ENCODE measurements at regions not wholly inside any gene's neighbourhood (a gene's known extent, or its start where the extent isn't known, plus 50 kb on each side); places are given as distances from the start of the nearest gene placed in this dataset.

DNA sequence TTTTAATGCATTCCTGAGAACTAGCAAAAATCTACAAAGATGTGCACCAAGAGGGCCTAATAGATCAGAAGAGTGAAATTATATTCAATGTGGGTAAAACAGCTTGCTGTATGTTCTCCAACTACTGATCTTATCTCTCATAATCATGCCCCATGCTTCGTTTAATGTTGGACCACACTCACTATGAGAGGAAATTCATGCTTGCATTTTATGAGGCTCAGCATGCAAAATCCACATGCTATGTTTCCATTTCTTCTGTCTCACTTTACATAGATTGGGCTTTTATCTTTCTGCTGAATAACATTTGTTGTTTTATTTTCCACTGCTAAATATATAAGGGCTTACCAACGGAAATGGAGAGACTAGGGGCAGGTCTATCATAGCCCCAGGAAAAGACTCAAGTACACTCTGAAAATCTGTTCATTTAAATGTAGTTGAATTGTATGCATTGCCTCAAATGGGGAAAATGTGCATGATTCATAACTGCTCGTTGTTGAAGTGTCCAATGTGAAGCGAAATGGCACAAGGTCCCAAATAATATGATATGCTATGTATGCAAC is 474.2 kb downstream of the EFNA5 start:
- DNase-seq (ENCODE audit: low read depth), result no peak
- TF ChIP-seq CTCF (conservative IDR thresholded peaks at IDR 0.05; ENCODE audit: low read depth, low read length), result no peak
- H3K4me3 ChIP-seq (ENCODE audit: low read length), result no peak overlapping the region

DNA sequence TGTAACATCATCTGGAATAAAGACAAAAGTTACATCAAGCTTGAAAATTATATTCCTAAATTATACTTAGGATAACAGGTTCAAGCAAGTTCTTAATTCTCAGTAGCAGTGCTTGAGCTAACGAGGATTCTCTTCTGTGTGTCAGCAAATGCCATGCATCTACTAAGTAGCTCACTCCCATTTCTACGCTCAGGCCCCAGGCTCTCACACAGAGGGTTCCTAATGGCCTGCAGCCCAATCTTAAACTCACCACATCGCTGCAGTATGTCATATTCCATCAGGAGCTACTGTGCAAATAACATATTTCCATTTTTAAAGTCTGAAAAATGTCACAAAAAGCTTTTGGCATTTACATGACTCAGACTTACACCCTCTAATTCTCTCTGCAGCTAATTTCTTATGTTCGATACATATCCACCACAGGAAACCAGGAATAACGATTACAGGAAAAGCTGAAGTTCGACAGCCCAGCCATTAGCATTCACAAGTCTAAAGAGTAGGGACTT is 474.8 kb downstream of the EFNA5 start:
- H3K4me3 ChIP-seq (ENCODE audit: low read length), result no peak overlapping the region
- no peak for TF ChIP-seq CTCF (conservative IDR thresholded peaks at IDR 0.05; ENCODE audit: low read depth, low read length)
- no peak for DNase-seq (ENCODE audit: low read depth)

DNA sequence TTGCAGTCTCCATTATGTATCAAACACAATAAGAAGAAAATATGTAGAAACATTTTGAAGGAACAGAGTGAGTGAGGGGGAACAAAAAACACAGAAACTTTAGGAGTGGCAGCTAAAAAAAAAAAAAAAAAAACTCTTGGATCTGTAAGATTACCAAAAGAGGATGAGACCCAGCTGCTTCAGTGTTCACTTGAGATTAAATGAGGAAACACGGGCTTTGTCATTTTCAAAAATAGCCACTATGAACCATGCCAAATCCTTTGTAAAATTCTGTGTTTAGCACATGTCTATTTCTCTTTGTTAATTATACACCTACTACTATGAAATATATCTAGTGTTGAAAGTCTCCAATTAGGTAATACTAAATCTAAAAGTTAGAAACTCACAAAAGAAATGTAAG is 485.9 kb downstream of the EFNA5 start:
- no peak for DNase-seq (ENCODE audit: low read depth)
- H3K4me3 ChIP-seq (ENCODE audit: low read length), result no peak overlapping the region
- no peak for TF ChIP-seq CTCF (conservative IDR thresholded peaks at IDR 0.05; ENCODE audit: low read depth, low read length)

DNA sequence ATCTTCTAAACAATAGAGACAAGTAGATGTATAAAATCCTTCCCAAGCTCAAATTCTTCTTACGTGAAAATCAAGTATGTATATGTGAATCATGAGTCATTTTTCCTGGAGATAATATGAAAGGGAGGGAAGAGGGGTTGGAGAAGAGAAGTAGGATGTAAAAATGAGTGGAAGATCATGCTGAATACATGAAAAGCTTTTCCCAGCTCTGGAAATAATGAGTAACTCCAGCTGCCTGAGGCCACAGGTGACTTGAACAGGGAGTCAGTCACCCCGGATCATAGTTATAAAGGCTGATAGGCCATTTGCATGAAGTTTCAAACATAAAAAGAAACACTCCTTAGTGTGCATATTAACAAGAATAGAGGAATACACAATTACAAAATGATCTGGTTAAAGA is 486.7 kb downstream of the EFNA5 start:
- DNase-seq (ENCODE audit: low read depth), result no peak
- no peak overlapping the region for H3K4me3 ChIP-seq (ENCODE audit: low read length)
- TF ChIP-seq CTCF (conservative IDR thresholded peaks at IDR 0.05; ENCODE audit: low read depth, low read length), result no peak

- no peak for TF ChIP-seq CTCF (conservative IDR thresholded peaks at IDR 0.05; ENCODE audit: low read depth, low read length)
These were observed 500.1 kb downstream of the EFNA5 start for GRCh38 chr5:107170620-107171019.

DNA sequence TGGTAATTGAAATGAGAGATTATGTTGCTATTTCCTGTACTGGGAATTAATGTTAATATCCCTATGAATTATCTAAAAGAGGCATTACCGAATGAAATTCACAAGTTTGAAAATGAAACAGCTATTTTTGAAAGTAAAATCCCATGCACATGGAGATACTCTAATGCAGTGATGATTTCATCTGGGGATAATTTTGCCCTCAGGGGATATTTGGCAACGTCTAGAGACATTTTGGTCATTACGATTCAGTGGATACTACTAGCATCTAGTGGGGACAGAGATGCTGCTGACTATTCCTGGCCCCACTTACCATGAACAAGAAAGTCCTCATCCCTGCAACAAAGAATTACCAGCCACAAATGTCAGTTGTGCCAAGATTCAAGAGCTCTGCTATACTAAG is 500.9 kb downstream of the EFNA5 start:
- DNase-seq (ENCODE audit: low read depth), result no peak
- TF ChIP-seq CTCF (conservative IDR thresholded peaks at IDR 0.05; ENCODE audit: low read depth, low read length), result no peak
- H3K4me3 ChIP-seq (ENCODE audit: low read length), result no peak overlapping the region

More at GRCh38 chr5:107170620-107171019, 500.1 kb downstream of the EFNA5 start:
- no peak for DNase-seq (ENCODE audit: low read depth)
- H3K4me3 ChIP-seq (ENCODE audit: low read length), result no peak overlapping the region
